ENCODE measurements at regions not wholly inside any gene's neighbourhood (a gene's known extent, or its start where the extent isn't known, plus 50 kb on each side); places are given as distances from the start of the nearest gene placed in this dataset.

- Histone ChIP-seq H3K27ac (no peak overlapping the region), H3K9ac (ENCODE audit: insufficient read length) (no peak overlapping the region), H3K36me3 (ENCODE audit: insufficient read depth, low read length) (no peaks in the 10 kb centered on the region), H3K9me3 (ENCODE audit: low read depth, low read length) (no peaks in the 10 kb centered on the region), H3K4me3 (no peak overlapping the region)
- DNase-seq (ENCODE audit: low read depth, low spot score), result no peak
- TF ChIP-seq POLR2AphosphoS5 (IDR thresholded peaks at IDR 0.05; ENCODE audit: borderline replicate concordance, low read depth, low read length) (no peak), FOXP2 (optimal IDR thresholded peaks at IDR 0.05; ENCODE audit: control extremely low read depth, extremely low read length, insufficient read depth) (no peak), EZH2 (IDR thresholded peaks at IDR 0.05) (no peak)
These were observed 126.7 kb upstream of the RFLNA start for GRCh38 chr12:124168016-124168786.

- Histone ChIP-seq H3K4me3 (no peak overlapping the region), H3K9ac (ENCODE audit: insufficient read length) (no peak overlapping the region), H3K36me3 (ENCODE audit: insufficient read depth, low read length) (no peaks in the 10 kb centered on the region), H3K27ac (no peak overlapping the region), H3K9me3 (ENCODE audit: low read depth, low read length) (no peaks in the 10 kb centered on the region)
- DNase-seq (ENCODE audit: low read depth, low spot score), result no peak
- TF ChIP-seq POLR2AphosphoS5 (IDR thresholded peaks at IDR 0.05; ENCODE audit: borderline replicate concordance, low read depth, low read length) (no peak), FOXP2 (optimal IDR thresholded peaks at IDR 0.05; ENCODE audit: control extremely low read depth, extremely low read length, insufficient read depth) (no peak), EZH2 (IDR thresholded peaks at IDR 0.05) (no peak)
These were observed 125.2 kb upstream of the RFLNA start for GRCh38 chr12:124169577-124170284.

- H3K27ac ChIP-seq, result no peak overlapping the region
- no peak for DNase-seq (ENCODE audit: low read depth, low spot score)
- no peak overlapping the region for H3K9ac ChIP-seq (ENCODE audit: insufficient read length)
- H3K9me3 ChIP-seq (ENCODE audit: low read depth, low read length), result no peaks in the 10 kb centered on the region
- no peak for TF ChIP-seq POLR2AphosphoS5 (IDR thresholded peaks at IDR 0.05; ENCODE audit: borderline replicate concordance, low read depth, low read length)
- no peak for TF ChIP-seq FOXP2 (optimal IDR thresholded peaks at IDR 0.05; ENCODE audit: control extremely low read depth, extremely low read length, insufficient read depth)
- TF ChIP-seq EZH2 (IDR thresholded peaks at IDR 0.05), result no peak
- no peaks in the 10 kb centered on the region for H3K36me3 ChIP-seq (ENCODE audit: insufficient read depth, low read length)
- H3K4me3 ChIP-seq, result no peak overlapping the region
These were observed 124.1 kb upstream of the RFLNA start for GRCh38 chr12:124170760-124171159.

GRCh38 chr12:124171231-124171979 lies 123.5 kb upstream of the RFLNA start:
- H3K4me3 ChIP-seq, result no peak overlapping the region
- H3K9ac ChIP-seq (ENCODE audit: insufficient read length), result no peak overlapping the region
- no peak overlapping the region for H3K27ac ChIP-seq
- H3K9me3 ChIP-seq (ENCODE audit: low read depth, low read length), result no peaks in the 10 kb centered on the region
- no peaks in the 10 kb centered on the region for H3K36me3 ChIP-seq (ENCODE audit: insufficient read depth, low read length)
- no peak for DNase-seq (ENCODE audit: low read depth, low spot score)
- TF ChIP-seq POLR2AphosphoS5 (IDR thresholded peaks at IDR 0.05; ENCODE audit: borderline replicate concordance, low read depth, low read length), result no peak
- TF ChIP-seq EZH2 (IDR thresholded peaks at IDR 0.05), result no peak
- TF ChIP-seq FOXP2 (optimal IDR thresholded peaks at IDR 0.05; ENCODE audit: control extremely low read depth, extremely low read length, insufficient read depth), result no peak

GRCh38 chr12:124172636-124173035 lies 122.3 kb upstream of the RFLNA start:
- Histone ChIP-seq H3K27ac (no peak overlapping the region), H3K9me3 (ENCODE audit: low read depth, low read length) (no peaks in the 10 kb centered on the region), H3K36me3 (ENCODE audit: insufficient read depth, low read length) (no peaks in the 10 kb centered on the region), H3K9ac (ENCODE audit: insufficient read length) (no peak overlapping the region), H3K4me3 (no peak overlapping the region)
- TF ChIP-seq POLR2AphosphoS5 (IDR thresholded peaks at IDR 0.05; ENCODE audit: borderline replicate concordance, low read depth, low read length) (no peak), EZH2 (IDR thresholded peaks at IDR 0.05) (no peak), FOXP2 (optimal IDR thresholded peaks at IDR 0.05; ENCODE audit: control extremely low read depth, extremely low read length, insufficient read depth) (no peak)
- DNase-seq (ENCODE audit: low read depth, low spot score), result no peak

- no peak overlapping the region for H3K27ac ChIP-seq
- DNase-seq (ENCODE audit: low read depth, low spot score), result no peak
- H3K9me3 ChIP-seq (ENCODE audit: low read depth, low read length), result no peaks in the 10 kb centered on the region
- H3K4me3 ChIP-seq, result no peak overlapping the region
- TF ChIP-seq POLR2AphosphoS5 (IDR thresholded peaks at IDR 0.05; ENCODE audit: borderline replicate concordance, low read depth, low read length) (no peak), EZH2 (IDR thresholded peaks at IDR 0.05) (no peak)
- H3K36me3 ChIP-seq (ENCODE audit: insufficient read depth, low read length), result no peaks in the 10 kb centered on the region
- H3K9ac ChIP-seq (ENCODE audit: insufficient read length), result no peak overlapping the region
These were observed 121.2 kb upstream of the RFLNA start for GRCh38 chr12:124173692-124174091.

- no peak for TF ChIP-seq EZH2 (IDR thresholded peaks at IDR 0.05)
- TF ChIP-seq POLR2AphosphoS5 (IDR thresholded peaks at IDR 0.05; ENCODE audit: borderline replicate concordance, low read depth, low read length), result no peak
- TF ChIP-seq FOXP2 (optimal IDR thresholded peaks at IDR 0.05; ENCODE audit: control extremely low read depth, extremely low read length, insufficient read depth), result no peak
- DNase-seq (ENCODE audit: low read depth, low spot score), result no peak
- H3K9ac ChIP-seq (ENCODE audit: insufficient read length), result no peak overlapping the region
- H3K36me3 ChIP-seq (ENCODE audit: insufficient read depth, low read length), result no peaks in the 10 kb centered on the region
- H3K4me3 ChIP-seq, result no peak overlapping the region
- no peak overlapping the region for H3K27ac ChIP-seq
- no peaks in the 10 kb centered on the region for H3K9me3 ChIP-seq (ENCODE audit: low read depth, low read length)
These were observed 120.2 kb upstream of the RFLNA start for GRCh38 chr12:124174451-124175348.
